GM18867 (cell line): ENCODE measurements at regions not wholly inside any gene's neighbourhood (a gene's known extent, or its start where the extent isn't known, plus 50 kb on each side); places are given as distances from the start of the nearest gene placed in this dataset.
A peak's percentile ranks its signal among the peaks of the same experiment; 100 is the strongest.
"Not testable (repeated sequence)": the region's sequence is repeated elsewhere in the genome, so short reads cannot be mapped to it uniquely, and the experiment has no call there.

ENCODE experiments used
- ATAC-seq: cut with Tn5 transposase; IDR thresholded peaks from one replicate; pipeline ENCODE4 v1.9.1; 2021; ENCODE audit warnings: mild to moderate bottlenecking, moderate library complexity; ENCODE audit not compliant: unreplicated experiment

- ATAC-seq: peak; percentile 63
Observed at GRCh38 chr11:42802201-42802899, 509.4 kb upstream of the API5 start.

GRCh38 chr11:42806191-42806590, 505.6 kb upstream of the API5 start:
- no peak for ATAC-seq

- ATAC-seq: no peak
Observed at GRCh38 chr11:42812361-42812760, 499.4 kb upstream of the API5 start.

- ATAC-seq: no peak
Observed at GRCh38 chr11:42812960-42813359, 498.8 kb upstream of the API5 start.

GRCh38 chr11:42816471-42816870, 495.3 kb upstream of the API5 start:
- no peak for ATAC-seq

- ATAC-seq: no peak
Observed at GRCh38 chr11:42819126-42819525, 492.7 kb upstream of the API5 start.

GRCh38 chr11:42822188-42822587, 489.6 kb upstream of the API5 start:
- not testable (repeated sequence) for ATAC-seq

GRCh38 chr11:42823546-42823945, 488.2 kb upstream of the API5 start:
- ATAC-seq: no peak

- no peak for ATAC-seq
Observed at GRCh38 chr11:42824067-42824466, 487.7 kb upstream of the API5 start.

- ATAC-seq: no peak
Observed at GRCh38 chr11:42825598-42825997, 486.2 kb upstream of the API5 start.

- ATAC-seq: no peak
Observed at GRCh38 chr11:42827845-42828244, 484.0 kb upstream of the API5 start.

- ATAC-seq: no peak
Observed at GRCh38 chr11:42837994-42838393, 473.8 kb upstream of the API5 start.

GRCh38 chr11:42840176-42840829, 471.5 kb upstream of the API5 start:
- ATAC-seq: peak; percentile 99

GRCh38 chr11:42840860-42841259, 470.9 kb upstream of the API5 start:
- no peak for ATAC-seq

- ATAC-seq: no peak
Observed at GRCh38 chr11:42841556-42841955, 470.2 kb upstream of the API5 start.

GRCh38 chr11:42849362-42849761, 462.4 kb upstream of the API5 start:
- no peak for ATAC-seq

GRCh38 chr11:42857344-42857743, 454.5 kb upstream of the API5 start:
- ATAC-seq: no peak

GRCh38 chr11:42870480-42870879, 441.3 kb upstream of the API5 start:
- no peak for ATAC-seq

GRCh38 chr11:42873800-42874405, 437.9 kb upstream of the API5 start:
- not testable (repeated sequence) for ATAC-seq

- ATAC-seq: not testable (repeated sequence)
Observed at GRCh38 chr11:42881335-42881734, 430.5 kb upstream of the API5 start.

GRCh38 chr11:42890773-42891172, 421.0 kb upstream of the API5 start:
- ATAC-seq: no peak

- ATAC-seq: no peak
Observed at GRCh38 chr11:42901084-42901483, 410.7 kb upstream of the API5 start.
